ENCODE measurements at regions not wholly inside any gene's neighbourhood (a gene's known extent, or its start where the extent isn't known, plus 50 kb on each side); places are given as distances from the start of the nearest gene placed in this dataset.
A peak's percentile ranks its signal among the peaks of the same experiment; 100 is the strongest.

DNA sequence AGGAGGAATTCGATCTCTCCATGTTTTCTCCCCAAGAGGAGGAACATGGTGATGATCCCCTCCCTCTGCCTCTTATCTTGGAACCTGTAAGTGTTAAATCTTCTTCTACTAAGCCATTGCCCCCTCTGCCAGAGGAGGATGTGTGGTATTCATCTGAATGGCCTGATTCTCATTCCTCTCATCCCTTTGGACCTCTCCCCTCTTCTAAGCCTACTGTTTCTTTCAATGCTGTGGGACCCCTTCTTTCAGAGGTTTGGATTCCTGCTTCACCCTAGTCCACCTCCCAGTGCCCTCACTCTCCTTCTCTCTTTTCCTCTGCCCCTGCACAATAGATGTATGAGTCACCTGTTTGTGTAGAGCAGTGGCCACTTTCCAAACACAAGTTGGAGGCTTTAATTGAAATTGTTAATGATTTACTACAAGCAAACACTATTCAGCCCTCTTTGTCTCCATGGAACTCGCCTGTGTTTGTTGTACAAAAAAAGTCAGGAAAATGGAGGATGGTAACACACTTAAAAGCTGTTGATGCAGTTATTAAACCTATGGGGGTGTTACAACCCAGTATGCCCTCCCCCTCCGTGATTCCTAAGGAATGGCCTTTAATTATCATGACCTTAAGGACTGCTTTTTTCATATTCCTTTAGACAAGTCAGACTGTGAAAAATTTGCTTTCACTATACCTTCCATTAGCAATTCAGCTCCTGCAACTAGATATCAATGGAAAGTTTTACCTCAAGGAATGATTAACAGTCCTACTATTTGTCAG lies 192.1 kb upstream of the ALG10B start:
- TF ChIP-seq, protein P1, sequence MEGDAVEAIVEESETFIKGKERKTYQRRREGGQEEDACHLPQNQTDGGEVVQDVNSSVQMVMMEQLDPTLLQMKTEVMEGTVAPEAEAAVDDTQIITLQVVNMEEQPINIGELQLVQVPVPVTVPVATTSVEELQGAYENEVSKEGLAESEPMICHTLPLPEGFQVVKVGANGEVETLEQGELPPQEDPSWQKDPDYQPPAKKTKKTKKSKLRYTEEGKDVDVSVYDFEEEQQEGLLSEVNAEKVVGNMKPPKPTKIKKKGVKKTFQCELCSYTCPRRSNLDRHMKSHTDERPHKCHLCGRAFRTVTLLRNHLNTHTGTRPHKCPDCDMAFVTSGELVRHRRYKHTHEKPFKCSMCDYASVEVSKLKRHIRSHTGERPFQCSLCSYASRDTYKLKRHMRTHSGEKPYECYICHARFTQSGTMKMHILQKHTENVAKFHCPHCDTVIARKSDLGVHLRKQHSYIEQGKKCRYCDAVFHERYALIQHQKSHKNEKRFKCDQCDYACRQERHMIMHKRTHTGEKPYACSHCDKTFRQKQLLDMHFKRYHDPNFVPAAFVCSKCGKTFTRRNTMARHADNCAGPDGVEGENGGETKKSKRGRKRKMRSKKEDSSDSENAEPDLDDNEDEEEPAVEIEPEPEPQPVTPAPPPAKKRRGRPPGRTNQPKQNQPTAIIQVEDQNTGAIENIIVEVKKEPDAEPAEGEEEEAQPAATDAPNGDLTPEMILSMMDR (IDR thresholded peaks at IDR 0.05; ENCODE audit: extremely low read depth, missing control alignments), result no peak
- DNase-seq (ENCODE audit: low spot score), result no peak

DNA sequence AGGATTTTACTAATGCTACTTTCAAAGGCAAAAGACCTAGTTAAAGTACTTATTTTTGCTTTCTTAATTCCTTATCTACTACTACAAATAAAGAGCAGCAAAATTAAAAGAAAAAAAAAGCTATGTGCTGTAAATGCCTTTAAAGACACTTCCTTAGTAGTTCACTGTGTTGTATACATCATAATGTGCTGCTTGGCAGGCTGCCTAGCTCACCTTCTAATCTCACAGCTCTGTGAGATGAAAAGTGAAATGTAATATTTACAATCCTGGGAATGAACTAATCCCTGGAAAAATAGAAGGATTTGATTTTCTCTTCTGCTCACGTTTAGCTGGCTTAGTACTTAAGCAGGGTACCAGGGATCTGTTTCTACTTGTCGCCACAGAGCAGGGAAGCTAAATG lies 184.4 kb upstream of the ALG10B start:
- DNase-seq (ENCODE audit: low spot score), result no peak
- TF ChIP-seq, protein P1 (IDR thresholded peaks at IDR 0.05; ENCODE audit: extremely low read depth, missing control alignments), result no peak

DNA sequence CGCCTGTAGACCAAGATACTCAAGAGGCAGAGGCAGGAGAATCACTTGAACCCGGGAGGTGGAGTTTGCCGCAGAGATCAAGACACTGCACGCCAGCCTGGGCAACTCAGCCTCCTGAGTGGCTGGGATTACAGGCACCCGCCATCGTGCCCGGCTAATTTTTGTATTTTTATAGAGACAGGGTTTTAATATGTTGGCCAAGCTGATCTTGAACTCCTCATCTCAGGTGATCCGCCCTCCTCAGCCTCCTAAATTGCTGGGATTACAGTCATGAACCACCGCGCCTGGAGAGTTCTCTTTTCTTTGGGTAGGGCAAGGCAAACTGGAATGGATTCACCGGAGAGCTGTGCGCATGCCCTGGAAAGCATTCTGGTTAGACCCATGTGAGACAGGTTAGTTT lies 179.3 kb upstream of the ALG10B start:
- TF ChIP-seq, protein P1 (IDR thresholded peaks at IDR 0.05; ENCODE audit: extremely low read depth, missing control alignments), result no peak
- no peak for DNase-seq (ENCODE audit: low spot score)

DNA sequence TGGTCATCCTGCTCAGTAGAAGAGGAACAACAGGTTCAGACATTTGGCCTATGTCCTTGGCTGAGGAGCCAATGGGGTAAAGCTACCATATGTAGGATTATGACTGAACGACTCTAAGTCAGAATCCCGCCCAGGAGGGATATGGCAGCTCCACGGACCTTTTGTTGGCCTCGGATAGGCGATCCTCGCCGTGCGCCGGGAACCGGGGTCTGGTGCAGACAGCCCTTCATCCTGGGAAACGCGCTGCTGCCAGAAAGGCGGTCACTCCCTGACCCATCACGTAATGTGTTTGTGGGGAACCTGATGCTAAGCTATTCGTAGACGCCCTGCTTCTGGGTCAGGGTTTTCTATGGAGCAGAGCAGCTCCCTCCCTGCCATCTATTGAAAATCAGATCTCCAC lies 178.9 kb upstream of the ALG10B start:
- TF ChIP-seq, protein P1 (IDR thresholded peaks at IDR 0.05; ENCODE audit: extremely low read depth, missing control alignments), result no peak
- DNase-seq (ENCODE audit: low spot score), result no peak

DNA sequence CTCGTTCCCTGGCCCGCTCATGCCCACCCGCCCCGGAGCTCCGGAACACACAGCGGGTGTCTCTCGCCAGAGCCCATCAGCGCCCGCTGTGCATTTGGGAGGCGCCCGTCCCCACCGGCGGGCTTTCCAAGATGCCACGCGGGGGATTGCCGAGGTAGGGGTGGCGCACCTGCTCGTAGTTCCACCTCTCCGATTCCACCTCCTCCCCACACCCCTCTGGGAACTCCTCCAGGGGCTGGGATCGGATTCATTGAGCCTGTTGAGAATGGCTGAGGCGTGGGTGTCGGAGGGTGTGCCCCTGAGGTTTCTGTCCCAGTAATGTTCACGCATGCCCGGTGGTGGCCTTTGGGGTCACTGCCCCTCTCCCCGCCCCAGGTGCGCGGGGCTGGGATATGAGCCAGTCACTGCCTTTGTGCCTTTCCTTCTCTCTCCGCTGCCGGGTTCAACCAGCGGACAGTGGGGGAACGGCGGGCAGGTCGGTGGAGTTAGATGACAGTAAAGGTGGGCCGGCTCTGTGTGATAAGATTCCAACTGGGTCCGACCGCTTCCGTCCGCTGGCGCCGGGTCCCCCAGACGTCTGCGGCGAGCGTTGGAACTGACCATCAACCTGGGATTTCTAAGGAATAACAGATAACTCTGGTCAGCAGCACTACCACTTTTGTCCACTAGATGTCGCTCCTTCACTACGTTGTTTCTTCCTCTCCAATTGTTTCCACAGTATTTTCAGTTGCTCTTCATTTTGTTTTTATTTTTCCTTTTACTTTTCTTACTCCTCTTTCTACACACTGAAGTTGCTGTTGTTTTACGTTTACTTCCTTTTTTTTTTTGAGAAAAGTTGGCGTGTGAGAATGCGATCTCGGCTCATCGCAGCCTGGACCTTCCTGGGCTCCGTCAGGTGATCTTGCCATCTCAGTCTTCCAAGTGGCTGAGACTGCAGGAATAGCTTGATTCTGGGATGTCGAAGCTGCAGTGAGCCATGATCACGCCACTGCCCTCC lies 178.1 kb upstream of the ALG10B start:
- TF ChIP-seq, protein P1 (IDR thresholded peaks at IDR 0.05; ENCODE audit: extremely low read depth, missing control alignments), result peak; percentile 83
- DNase-seq (ENCODE audit: low spot score), result peak; percentile 63

DNA sequence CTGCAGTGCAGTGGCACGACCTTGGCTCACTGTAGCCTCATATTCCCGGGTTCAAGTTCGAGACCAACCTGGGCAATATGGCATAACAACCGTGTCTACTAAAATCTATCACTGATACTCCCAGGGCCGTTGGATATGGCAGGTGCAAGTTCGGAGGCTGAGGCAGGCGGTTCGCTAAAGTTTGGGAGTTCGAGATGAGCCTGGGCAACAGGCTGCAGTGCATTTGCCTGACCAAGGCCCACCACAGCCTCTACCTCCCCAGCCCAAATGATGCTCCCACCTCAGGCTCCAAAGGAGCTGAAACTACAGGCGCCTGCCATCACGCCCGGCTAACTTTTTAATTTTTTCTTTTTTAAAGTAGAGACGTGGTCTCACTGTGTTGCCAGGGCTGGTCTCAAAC lies 177.1 kb upstream of the ALG10B start:
- no peak for DNase-seq (ENCODE audit: low spot score)

More for the DNA sequence above, 177.1 kb upstream of the ALG10B start:
- TF ChIP-seq, protein P1 (IDR thresholded peaks at IDR 0.05; ENCODE audit: extremely low read depth, missing control alignments), result no peak
